HG03342 (cell line): ENCODE measurements at regions not wholly inside any gene's neighbourhood (a gene's known extent, or its start where the extent isn't known, plus 50 kb on each side); places are given as distances from the start of the nearest gene placed in this dataset.

ENCODE experiments used
- ATAC-seq: cut with Tn5 transposase; IDR thresholded peaks from one replicate; pipeline ENCODE4 v1.9.1; 2021; ENCODE audit warnings: mild to moderate bottlenecking, moderate library complexity; ENCODE audit not compliant: unreplicated experiment

- ATAC-seq, result no peak
These were observed 475.3 kb upstream of the RIOK2 start for GRCh38 chr5:97658116-97658900.

DNA sequence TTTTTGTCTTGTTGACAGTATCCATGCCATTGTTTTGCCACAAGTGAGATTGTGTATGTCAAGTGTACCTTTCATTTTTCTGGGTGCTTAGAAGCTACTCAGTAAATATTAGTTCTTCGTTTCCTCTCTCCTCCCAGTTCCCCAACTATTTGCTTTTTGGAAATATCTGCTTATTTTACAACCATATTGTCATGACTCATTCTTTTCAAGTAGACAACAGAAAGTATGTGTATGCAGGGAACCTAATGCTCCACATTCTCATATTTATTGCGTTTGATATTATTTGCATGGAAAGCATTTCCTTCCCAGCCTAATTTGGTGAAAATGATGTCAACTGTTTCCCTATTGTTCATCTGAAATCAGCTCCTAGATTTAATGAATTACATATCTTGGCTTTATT, 483.7 kb upstream of the RIOK2 start:
- no peak for ATAC-seq

- no peak for ATAC-seq
These were observed 487.4 kb upstream of the RIOK2 start for GRCh38 chr5:97670447-97670846.

DNA sequence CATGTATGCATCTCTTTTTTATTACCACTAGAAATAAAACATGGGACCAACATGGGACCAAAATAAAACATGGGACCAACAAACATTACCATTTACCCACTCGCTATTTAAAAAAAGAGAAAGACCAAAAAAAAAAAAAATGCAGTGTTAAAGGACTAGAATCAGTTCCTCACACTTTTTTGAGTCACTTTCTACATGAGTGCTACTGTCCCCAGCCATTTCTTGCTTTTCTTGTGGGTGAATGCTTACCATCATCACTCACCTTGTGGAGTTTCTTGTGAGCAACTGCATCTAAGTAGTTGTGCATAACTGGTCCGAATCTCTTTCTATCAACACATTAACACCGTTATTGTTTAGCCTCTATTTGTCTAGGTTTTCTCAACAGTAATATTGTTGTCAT, 493.6 kb upstream of the RIOK2 start:
- no peak for ATAC-seq

- ATAC-seq, result no peak
These were observed 511.0 kb upstream of the RIOK2 start for GRCh38 chr5:97694091-97694490.

GRCh38 chr5:97714424-97714823, 531.4 kb upstream of the RIOK2 start:
- no peak for ATAC-seq

- ATAC-seq, result no peak
These were observed 543.1 kb upstream of the RIOK2 start for GRCh38 chr5:97726106-97726505.

- ATAC-seq, result no peak
These were observed 545.9 kb upstream of the RIOK2 start for GRCh38 chr5:97728920-97729319.

- no peak for ATAC-seq
These were observed 546.9 kb upstream of the RIOK2 start for GRCh38 chr5:97729938-97730337.

GRCh38 chr5:97735209-97735608, 552.2 kb upstream of the RIOK2 start:
- ATAC-seq, result no peak

DNA sequence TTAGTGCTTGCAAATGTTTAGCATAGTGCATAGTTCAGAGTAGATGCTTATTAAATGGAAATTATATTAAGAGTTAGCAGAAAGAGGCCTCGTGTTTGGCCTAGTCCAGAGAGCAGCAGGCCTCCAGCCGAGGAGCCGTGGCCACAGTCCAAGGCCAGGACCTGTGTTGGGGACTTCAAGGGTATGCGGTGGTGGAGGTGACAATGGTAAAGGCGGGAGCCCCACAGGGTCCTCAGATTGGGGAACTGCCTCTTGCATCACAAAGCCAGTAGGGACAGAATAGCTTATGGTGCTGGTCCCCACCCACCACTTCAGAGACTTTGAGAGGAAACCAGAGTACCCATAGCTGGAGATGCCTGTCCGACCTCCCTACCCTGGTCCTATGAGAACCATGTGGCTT, 554.6 kb upstream of the RIOK2 start:
- no peak for ATAC-seq

DNA sequence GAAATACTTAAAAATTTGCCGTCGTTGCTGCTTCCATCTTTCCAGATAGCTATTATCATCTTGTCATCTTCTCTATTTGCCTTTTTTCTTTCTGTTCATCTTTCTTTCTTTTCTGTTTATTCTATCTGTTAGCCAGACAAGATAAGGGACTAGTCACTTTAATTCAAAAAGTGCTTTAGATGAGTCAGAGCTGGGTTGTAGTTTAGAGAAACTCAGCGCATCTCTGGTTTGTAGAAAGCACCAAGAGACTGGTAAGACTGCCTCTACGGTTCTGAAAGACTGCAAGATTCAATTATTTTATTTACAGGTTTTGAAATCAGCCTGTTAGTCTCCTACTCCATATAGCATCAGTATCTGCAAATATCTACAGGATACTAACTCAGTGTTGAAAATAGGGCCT, 562.8 kb upstream of the RIOK2 start:
- no peak for ATAC-seq

GRCh38 chr5:97750576-97750975, 567.5 kb upstream of the RIOK2 start:
- ATAC-seq, result no peak

DNA sequence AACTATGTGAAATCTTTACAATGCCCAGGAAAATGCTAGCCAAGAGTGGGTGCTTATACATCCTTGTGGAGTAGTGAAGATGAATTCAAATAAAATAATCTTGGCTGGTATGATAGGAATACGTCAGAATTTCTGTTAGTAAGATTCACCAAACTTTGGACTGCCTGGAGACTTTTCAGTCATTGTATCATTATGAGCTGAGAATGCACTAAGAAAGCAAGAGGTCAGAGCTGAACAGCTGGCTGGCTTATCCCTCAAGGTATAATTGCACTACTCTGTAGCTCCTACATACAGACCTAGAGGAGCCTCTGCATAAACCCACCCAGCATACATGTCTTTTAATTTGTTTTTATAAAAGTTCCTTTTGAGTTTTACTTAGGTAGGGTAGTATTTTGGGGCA, 568.5 kb upstream of the RIOK2 start:
- no peak for ATAC-seq

DNA sequence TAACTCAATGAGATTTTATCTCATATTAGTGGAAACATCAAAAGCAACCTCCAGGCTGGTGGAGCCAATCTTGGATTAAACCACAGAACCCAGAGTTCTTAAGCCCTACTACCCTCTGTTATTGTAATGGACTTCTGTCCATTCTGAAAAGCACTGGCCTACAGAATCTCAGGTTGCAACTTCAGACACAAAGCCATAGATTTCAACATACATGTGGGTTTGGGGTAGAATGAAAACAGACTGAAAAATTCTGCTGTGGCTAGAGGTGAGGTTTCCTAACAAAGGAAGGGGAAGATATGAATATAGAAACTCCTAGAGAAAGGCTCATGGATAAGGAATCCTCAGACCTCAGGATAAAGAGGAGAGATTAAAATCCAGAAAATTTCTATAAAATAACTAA, 569.8 kb upstream of the RIOK2 start:
- ATAC-seq, result no peak

DNA sequence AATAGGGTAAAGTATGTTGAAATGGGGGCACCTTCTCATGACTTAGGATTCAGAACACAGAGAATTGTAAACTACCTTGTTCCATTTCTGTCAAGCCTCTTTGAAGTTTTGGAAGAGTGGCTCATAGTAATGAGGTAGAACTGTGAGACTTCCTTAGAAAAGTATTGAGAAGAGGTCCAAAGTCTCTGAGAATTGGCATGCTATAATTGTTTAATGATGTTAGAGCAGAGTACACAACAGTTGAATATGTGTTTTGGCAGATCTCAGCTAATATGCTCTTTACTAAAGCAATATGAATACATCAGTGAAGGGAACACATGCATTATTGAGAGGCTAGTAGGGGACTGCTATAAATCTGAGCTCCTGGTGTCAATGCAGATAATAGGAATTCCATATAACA, 579.4 kb upstream of the RIOK2 start:
- no peak for ATAC-seq

DNA sequence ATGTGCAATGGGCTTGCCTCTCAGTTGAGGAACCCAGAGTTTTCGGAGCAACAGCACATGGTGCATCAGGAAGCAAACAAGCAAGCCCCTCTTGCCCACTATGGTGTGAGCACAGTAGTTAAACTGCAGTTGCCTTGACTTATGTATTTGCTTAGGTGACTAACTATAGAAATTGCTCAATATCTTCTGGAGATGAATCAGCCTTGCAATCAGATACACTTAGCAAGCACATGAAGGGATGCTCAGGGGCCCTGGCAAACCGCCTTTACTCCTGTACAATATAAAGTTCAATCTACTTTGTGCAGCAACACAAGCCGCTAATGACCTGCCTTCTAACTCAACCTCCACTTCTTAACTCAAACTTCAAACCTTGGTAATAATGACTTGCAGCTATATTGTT, 581.7 kb upstream of the RIOK2 start:
- no peak for ATAC-seq

DNA sequence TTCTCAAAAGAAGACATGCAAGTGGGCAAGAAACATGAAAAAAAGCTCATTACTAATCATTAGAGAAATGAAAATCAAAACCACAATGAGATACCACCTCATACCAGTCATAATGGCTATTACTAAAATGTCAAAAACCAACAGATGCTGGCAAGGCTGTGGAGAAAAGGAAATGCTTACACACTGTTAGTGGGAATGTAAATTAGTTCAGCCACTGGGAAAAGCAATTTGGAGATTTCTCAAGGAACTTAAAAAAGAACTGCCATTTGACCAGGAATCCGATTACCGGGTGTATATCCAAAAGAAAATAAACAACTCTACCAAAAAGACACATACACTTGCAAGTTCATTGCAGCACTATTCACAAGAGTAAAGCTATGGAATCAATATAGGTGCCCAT, 595.4 kb upstream of the RIOK2 start:
- no peak for ATAC-seq

- no peak for ATAC-seq
These were observed 605.3 kb upstream of the RIOK2 start for GRCh38 chr5:97788369-97788768.

DNA sequence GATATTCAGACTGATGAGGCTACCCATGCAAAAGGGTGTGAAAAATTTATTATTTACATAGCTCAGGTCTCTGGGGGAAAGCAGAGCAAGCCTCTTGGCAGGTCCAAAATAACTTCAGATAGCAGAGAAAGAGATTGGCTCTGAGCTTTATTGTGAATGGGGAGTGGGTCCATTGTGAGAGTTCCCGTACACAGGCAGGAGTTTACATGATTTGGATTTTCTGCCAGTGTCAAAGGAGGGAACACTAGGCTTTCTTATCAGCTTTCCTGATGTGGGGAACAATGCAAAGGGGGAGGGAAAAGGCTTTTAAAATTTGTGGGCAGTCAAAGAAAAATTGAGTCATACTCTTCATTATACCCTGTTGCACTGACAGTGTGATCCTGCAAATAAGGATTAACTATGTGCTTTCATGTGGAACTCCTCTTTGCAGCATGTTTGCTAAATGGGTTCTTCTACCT, 615.0 kb upstream of the RIOK2 start:
- no peak for ATAC-seq

GRCh38 chr5:97801461-97801860, 618.4 kb upstream of the RIOK2 start:
- no peak for ATAC-seq

GRCh38 chr5:97820138-97820537, 637.1 kb upstream of the RIOK2 start:
- ATAC-seq, result no peak

DNA sequence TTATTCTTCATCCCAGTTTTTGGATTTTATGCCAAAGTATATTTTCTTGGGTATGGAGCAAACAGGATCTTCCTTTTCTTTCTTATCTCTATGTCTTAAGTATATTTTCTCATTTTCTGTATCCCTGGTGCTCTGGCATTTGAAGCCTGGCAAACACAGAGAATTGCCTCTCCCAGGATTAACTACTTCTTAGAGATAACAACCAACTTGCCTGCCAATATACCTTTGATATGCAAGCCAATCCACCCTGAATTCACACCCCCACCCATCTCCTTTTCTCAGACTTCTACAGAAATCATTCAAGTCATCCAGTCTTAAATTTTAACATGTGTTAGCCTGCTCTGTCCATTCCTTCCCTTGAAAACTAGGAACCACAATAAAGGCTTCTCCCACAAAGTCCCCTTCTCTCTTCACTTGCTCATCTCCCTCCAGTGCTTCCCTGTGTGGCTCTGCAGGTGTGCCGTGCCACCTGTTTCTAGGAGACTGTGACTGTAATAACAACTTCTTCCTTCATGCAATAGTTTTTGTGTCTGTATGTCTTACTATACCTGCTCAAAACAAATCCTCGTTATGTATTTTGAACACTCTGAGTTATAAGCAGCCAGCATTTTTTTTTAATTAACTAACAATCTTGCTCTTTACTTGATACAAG, 649.7 kb upstream of the RIOK2 start:
- no peak for ATAC-seq
